HG03139 (cell line): ENCODE measurements at regions not wholly inside any gene's neighbourhood (a gene's known extent, or its start where the extent isn't known, plus 50 kb on each side); places are given as distances from the start of the nearest gene placed in this dataset.
"Not testable (repeated sequence)": the region's sequence is repeated elsewhere in the genome, so short reads cannot be mapped to it uniquely, and the experiment has no call there.

Source experiments
- ATAC-seq: cut with Tn5 transposase; IDR thresholded peaks from one replicate; pipeline ENCODE4 v1.9.1; 2021; ENCODE audit not compliant: unreplicated experiment

DNA sequence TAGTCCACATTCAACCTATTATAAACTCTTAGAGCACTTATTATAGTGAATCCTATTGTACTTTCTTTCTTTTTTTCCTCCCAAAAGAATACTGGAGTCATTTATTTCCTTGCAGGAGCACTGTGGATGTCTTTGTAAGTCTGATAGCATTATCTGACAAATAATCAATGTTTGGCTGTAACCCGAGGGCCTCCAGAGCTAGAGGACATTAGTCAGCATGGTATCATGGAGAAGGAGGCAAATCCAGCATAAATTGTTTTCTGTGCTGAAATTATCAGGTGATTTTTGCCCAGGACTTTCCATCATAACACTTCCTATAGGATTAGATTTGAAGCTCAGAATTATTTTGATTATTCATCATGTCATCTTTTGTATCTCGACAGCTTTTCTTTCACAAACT lies 551.0 kb downstream of the ZNF608 start:
- no peak for ATAC-seq

DNA sequence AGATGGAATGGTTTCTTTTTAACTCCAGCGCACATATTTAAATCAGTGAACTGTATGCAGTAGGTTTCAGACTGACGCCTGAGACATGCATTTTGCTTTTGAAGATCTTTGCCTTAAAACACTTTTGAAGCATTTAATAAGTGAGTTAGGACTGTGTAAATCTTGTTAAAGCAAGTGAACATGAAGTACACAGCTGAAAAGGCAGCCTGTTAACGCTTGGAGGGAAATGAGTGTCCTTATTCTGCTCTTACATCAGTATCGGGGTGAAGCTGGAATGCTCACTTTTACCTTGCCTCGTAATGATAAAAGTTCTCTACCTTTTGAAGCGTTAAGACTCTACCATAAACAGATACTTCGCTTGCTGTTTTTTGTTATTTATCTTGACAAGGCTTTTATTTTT lies 552.2 kb downstream of the ZNF608 start:
- no peak for ATAC-seq

DNA sequence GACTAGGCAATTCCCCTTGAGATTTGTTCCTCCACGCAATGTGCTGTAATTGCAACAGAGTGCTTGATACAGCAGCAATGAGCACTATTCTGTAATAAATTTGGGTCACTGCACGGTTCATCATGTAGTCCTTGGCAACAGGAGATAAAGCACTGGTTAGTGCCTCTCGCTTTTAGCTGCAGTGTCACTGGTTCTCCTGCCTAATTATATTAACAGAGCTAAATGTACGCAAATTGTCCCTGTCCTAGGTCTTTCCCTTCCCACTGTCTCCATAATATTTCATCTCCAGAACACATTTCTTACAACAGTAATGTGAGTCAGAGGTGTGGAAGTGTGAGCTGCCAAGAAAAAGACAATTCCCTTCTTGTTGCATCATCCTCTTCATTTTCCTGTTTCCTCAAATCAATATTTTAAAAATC lies 553.1 kb downstream of the ZNF608 start:
- ATAC-seq, result no peak

DNA sequence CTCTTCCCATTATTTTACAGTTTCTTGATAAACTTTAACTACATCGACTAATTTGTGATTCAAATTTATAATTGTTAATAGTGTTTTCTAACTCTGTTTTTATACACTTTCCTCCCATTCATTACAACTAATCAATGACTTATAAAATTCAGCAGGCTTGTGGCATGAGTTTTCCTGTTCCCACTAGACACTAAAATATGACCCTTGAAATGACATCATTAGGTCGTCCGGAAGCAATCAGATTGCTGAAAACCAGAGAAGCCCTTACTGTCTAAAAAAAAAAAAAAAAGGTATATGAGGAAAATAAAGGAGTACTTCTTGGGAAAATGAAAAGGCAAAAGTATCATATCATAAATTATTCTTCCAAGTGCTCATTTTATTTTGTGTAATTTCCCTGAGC lies 553.7 kb downstream of the ZNF608 start:
- no peak for ATAC-seq

DNA sequence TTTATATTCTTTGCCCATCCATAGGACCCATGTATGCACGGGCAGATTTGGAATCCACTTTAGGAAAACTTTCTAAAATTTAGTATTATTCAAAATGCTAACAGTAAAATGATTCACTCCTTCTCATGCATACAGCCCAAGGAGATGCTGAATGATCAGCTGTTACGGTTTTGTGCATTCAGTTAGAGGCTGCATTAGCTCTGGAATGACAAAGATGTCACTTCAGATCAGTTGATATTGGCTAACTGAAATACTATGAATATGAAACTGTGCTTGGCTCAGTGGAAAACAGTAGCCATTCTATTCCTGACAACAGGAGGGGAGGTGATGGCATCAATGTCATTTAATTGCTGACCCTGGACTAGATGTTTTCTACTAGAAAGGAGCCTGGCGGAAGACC lies 560.7 kb downstream of the ZNF608 start:
- ATAC-seq, result no peak

DNA sequence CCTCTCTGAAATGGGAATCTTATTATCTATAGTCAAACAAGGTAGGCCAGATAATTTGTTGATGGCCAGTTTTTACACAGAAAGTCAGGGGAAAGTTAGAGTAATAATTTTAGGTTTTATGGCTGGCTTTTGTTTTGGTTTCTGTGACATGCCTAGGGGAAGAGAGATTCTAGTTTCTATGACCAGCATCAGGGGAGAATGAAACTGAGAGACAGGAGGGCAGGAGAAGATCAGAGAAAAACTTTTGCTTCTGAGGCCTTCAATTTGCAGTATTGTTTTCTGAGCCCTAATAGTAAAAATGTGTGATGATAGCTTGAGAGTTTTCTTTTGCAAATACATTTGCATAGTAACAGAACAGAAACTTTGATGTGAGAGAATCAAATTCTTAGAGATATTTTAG lies 564.3 kb downstream of the ZNF608 start:
- no peak for ATAC-seq

DNA sequence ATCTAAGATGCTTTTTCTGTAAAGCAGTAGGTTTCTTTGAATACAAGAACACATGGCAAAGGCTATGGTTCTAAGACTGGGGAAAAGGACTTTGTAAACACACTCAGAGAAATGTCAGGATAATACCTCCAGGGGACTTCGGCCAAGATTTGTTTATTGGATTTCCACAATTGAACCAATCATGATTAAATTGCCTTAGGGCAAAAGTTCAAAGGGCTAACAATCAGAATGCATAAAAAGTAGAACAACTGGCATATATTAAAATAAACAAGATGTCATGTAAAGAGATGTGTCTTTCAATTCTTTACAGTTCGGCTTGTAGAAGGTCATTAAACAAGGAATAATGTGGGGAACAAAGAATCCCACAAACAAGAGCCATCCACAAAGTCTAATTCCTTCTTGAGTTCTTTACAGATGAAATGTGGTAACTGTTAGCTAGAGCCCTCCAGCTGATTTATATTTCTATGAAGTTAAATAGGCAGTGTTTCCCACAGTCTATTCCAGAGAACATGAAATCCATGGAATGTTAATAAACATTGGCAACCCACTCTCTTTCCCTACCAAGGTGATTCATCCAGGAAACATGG lies 565.5 kb downstream of the ZNF608 start:
- no peak for ATAC-seq

DNA sequence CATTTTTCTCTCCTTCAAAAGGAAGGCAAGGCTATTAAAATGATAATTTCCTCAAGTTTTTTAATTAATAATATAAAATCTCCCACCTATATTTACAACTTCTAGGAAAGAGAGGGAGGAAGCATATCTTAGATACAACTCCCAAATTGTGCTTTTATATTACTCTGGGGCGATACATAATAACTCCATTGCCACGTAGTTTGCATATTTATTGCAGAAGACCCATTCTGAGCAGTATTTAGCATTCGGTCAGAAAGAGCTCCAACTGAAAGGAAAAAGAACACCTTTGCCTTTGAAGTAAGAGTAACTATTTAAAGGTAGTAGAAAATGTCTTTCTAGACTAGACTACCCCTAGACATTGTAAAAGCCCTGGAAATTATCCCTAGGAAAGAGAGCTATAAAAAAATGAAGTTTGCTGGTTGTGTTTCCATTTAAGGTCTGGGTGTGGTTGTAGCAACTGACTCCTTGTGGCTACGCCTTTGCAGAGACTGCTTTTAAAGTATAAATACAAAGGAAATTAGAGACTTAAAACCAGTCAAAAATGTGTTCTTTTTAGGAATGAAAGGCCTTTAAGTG lies 566.1 kb downstream of the ZNF608 start:
- ATAC-seq, result no peak

DNA sequence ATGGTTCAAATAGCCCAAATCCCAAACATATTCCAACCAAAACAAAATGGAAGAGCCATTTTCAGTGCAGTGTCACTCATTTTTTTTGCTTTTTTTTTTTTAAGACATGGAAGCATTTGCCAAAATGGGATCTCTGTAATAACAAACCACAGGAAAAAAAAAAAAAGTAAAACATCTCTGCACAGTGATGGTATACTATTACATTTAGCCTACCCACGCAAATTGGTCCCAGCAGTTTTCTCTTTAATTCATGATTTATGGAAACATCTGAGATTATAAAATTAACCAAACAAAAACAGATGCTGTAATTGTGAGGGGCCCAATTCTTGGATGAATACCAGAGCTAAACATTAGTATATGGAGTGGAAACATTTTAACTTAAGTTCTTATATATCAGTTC lies 566.6 kb downstream of the ZNF608 start:
- ATAC-seq, result no peak

DNA sequence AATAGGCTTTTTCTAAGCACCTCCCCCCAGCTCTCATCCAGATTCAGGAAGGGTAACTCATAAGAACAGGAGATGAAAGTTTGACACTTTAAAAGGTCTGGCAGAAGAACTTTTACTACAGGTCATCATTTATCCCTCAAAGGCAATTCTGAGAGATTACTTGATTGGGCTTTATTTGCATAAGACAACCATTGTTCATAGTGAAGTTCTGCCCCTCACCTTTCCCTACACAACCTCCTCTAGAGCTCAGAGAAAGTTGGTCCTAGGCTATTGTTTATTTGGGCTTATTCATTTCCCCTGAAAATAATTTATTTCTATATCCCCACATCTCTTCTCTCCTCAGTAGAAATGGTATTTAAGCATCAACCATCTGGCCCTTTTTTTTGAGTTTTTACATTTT lies 568.4 kb downstream of the ZNF608 start:
- no peak for ATAC-seq

DNA sequence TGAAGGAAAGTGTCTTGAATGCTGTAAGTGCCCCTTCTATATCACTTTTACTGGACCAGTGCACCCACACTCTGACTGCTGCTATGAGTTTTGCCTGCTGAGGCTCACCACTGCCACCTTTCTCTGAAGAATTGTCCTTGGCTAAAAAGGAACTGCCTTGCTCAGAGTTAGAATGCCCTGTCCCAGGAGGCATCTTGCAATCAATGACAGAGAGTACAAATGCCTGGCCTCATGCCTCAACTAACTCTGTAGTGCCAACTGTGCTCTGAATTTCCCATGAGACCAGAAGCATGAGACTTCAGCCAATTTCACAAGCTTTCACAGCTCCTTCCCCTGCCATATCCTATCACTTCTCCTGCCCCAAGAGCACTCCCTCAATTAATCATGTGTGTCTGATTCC lies 569.7 kb downstream of the ZNF608 start:
- ATAC-seq, result no peak

DNA sequence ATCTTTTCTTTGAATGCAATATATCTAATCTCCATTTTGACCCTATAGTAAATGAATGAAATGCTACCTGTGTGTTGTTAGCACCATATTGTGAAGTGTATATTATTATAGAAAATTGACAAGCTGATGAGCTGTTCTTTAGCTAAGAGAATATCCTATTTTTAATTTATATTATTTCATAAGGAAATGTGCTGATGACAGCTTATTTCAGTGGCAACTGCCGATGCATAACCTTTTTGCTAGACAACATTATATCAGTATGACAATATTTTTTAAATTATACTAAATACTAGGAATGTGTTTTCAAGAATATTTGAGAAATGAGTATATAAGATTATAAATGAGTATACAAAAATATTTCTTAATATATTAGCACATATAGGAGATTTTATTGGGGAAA lies 573.1 kb downstream of the ZNF608 start:
- ATAC-seq, result no peak

DNA sequence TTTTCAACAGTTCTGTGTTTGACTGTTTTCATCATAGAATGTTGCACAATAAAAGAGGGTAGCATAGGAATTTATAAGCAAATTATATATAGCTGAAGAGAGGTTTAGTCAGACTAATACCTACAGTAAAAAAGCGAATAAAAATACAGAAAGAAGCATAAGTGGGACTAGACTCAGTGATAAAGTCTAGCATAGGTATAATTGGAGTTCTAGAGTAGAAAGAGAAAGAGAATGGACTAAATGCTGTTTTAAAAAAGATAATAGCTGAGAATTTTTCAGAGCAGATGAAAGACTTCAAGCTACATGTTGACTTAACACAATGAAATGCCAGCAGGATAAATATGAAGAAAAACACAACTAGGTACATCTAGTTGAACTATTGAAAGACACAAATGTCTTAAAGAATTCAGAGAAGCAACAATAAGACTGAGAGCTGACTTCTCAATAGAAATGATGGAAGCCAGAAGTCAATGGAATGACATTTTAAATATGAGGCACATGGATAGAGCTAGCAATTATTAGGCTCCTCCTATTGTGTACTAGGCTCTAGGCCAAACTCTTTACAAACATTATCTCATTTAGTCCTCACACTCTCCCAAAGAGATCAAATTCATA lies 573.9 kb downstream of the ZNF608 start:
- ATAC-seq, result no peak

DNA sequence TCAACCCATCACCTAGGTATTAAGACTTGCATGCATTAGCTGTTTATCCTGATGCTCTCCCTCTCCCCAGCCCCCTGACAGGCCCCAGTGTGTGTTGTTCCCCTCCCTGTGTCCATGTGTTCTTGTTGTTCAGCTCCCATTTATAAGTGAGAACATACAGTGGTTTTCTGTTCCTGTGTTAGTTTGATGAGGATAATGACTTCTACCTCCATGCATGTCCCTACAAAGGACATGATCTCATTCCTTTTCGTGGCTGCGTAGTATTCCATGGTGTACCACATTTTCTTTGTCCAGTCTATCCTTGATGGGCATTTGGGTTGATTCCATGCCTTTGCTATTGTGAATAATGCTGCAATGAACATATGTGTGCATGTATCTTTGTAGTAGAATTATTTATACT lies 578.3 kb downstream of the ZNF608 start:
- not testable (repeated sequence) for ATAC-seq

DNA sequence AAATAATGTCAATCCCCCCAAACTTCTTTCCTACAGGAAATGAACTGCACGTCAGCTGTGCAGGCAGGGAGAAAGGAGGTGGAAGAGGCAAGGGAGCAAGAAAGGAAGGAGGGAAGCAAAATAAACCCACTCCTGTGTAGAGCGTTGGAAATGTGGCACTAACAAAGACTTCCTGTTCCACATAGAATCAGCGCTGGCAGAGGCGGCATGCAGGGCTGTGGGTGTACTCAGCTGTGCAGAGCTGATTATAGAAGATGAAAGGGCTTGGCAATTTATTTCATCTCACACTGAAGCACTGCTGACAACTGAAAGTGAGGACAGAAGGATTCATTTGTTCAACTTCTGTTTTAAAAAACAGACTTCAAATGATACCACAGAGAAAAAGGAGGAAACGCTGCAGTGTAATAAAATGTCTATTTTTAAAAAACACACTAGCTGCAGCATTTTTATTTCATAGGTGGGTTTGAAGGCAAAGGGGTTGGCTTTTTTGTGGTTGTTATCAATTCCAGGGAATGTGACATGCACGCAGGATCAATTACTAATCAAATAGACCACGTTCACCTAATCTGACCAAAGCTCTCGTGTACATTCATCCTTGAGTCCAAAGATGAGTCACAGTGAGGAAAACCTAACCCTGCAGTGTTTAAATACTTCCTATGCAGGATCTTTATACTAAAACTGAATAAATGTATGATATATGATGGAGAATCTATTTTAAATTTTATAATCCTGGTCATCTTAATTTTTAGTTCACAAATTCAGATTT lies 583.5 kb downstream of the ZNF608 start:
- ATAC-seq, result no peak

DNA sequence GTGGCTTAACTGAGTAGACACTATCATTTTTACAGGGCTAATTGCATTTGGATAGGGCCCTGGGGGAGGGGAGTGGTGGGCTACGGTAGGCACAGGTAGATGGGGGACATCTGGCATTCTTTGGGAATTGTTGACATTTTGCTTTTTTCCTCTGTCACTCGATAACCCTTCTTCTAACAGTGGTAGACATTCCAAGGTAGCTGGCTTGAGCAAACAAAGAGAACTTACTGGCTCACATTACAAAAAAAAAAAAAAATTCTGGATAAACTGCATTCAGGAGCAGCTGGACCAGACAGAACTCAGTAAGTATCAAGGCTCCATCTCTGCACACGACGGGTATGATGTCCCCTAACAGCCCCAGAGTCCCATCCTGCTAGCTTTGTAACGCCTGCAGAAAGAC lies 585.2 kb downstream of the ZNF608 start:
- no peak for ATAC-seq

DNA sequence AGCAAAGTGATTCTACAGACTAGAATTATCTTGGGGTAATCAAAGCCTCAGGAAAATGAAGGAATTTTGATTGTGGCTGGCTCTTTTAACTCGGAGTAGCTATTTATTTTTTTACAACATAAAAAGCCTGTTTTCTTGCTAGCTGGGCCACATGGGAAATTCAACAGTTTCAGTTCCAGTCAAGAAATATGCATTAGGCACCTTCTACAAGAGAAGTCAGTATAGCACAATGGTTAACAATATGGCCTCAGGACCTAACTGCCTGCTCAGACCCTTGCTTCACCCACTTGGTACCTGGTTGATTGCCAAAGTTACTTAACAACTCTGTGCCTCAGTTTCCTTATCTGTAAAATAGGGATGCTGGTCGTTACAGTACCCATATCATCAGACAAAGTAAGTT lies 586.2 kb downstream of the ZNF608 start:
- ATAC-seq, result no peak

DNA sequence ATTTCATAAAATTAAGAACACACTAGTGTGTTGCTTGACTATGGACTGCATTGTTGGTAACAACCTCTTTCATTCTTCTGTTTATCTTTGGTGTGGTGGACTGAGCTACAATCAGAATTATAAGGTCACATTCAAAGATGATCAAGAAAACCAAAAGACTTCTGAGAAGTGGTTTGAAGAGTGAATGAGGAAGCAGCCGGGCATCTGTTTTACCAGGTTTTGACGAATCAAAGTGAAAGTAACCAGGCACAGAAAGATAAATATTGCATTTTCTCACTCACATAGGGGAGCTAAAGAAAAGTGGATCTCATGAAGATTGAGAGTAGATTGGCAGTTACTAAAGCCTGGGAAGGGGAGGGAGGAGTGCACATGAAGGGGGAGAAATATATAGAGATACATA lies 589.1 kb downstream of the ZNF608 start:
- no peak for ATAC-seq

DNA sequence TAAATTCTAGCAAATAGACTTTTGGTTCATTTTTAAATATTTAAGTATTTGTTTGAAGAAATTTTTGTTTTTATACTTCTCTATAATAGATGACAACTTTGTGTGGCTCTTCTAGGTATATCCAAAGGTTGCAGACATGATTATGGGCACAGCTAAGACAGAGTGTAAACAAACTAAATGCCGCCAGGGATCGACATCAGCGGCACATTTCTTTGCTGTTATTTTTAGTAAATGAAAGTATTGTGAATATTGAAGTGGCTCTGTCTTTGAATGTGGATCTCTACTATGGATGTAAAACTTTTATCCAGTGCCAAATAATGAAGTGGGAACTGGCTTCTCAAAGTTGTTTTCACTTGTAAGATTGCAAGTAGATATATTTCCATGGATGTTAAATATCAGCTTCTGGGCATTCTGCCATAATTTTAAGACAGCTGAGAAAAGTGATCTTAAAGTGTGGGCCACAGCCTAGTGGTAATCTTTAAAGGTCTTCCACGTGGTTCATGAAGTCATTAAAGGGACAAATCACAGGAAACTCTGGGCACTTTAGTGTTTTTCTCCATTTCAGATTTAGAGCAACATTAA lies 589.9 kb downstream of the ZNF608 start:
- ATAC-seq, result no peak

DNA sequence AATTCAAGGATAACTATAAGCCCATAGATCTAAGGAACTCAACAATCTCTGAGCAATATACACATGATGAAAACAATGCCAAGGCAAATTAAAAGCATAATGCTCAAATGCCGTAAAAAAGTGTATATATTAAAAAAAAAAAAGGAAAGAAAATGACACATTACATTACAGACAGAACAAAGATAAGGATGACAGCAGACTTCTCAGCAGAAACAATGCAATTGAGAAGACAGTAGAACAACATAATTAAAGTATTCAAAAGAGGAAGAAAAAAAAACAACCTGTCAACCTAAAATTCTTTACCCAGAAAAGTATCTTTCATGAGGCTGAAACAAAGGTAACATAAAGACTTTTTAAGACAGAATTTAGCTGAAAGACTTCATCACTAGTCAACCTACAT lies 591.7 kb downstream of the ZNF608 start:
- no peak for ATAC-seq

DNA sequence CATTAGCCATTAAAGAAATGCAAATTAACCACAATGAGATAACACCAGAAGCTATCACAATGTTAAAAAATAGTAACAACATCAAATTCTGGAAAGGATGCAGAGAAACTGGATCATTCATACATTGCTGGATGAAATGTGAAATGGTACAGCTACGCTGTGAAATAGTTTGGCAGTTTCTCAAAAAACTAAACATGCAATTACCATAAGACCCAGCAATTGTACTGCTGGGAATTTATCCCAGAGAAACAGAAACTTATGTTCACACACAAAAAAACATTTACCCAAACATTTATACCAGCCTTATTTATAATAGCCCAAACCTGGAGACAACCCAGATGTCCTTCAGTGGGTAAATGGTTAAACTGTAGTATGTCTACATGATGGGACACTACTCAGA lies 592.9 kb downstream of the ZNF608 start:
- ATAC-seq, result no peak

DNA sequence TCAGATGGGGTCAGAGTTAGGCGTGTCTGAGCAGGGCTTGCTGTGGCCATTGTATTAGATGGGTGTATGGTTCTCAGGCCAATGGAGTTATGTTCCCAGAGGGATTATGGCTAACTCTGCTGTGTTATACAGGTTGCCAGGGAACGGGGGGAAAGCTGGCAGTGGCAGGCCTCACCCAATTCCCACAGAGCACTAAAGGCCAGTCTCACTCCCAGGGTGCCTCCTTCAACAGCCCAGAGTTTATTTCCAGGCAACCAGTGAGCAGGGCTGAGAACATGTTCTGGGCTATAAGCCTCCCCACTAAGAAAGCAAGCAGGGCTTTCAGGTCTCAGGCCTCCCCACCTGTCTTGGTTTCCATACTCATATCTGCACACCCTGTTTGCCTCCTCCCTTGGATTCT lies 597.9 kb downstream of the ZNF608 start:
- ATAC-seq, result no peak
